K562 (cell line): ENCODE measurements at regions not wholly inside any gene's neighbourhood (a gene's known extent, or its start where the extent isn't known, plus 50 kb on each side); places are given as distances from the start of the nearest gene placed in this dataset.

ENCODE experiments used
- ATAC-seq: fragments of 200-7000 bp; cut with Tn5 transposase; 3 replicates; pipeline ENCODE4 v1.9.1; 2020; ENCODE audit warnings: moderate library complexity
- BruUV-seq: library from RNA; stranded (reverse); fragments of 400-500 nt; replicated peaks from 2 replicates; lab custom pipeline; 2021; lab: Mats Ljungman, UMichigan
- CTCF ChIA-PET: fragments of 300-600 bp; formaldehyde crosslinking; extraction: SDS; loops from one replicate; lab custom pipeline; 2021; ENCODE audit warnings: low intra/inter-chr PET ratio; lab: Yijun Ruan, JAX
- POLR2A ChIA-PET: fragments of 300-600, 350-650 bp; sonication (Branson Sonifier 250); formaldehyde crosslinking; extraction: SDS; loops from one replicate; lab custom pipeline; 2021; ENCODE audit warnings: antibody characterized with exemption, inconsistent platforms; lab: Yijun Ruan, JAX
- DNase-seq, 4 experiments: peaks; one replicate each; pipeline versions ENCODE4 v3.0.0 to v3.0.0-alpha.2; 2011 to 2018; ENCODE audit warnings: low spot score in 3 of 4, mixed read lengths in 3 of 4; ENCODE audit errors: extremely low read depth in 1 of 4
- FAIRE-seq: peaks from 2 replicates; lab custom pipeline; 2011; peaks lifted over from hg19 to GRCh38; lab: Jason Lieb, UNC
- H2AFZ ChIP-seq: 2 replicates; pipeline ENCODE4 v1.6.0; 2011; ENCODE audit warnings: low read depth, low read length, control low read depth, inconsistent platforms
- H3K27ac ChIP-seq: fragments of 200-600 bp; 3 replicates; pipeline ENCODE4 v1.8.0; 2011; ENCODE audit warnings: low read depth, mild to moderate bottlenecking, control low read depth, inconsistent platforms, low read length, moderate library complexity, mixed read lengths; ENCODE audit errors: extremely low read depth
- H3K27me3 ChIP-seq, 2 experiments: fragments of 300-600 bp in 1 of 2; 2 replicates in 1 of 2; 3 replicates in 1 of 2; pipeline versions ENCODE4 v1.6.0 to v1.8.0; 2011; ENCODE audit warnings: inconsistent platforms in 2 of 2, low read length in 2 of 2, mild to moderate bottlenecking in 1 of 2, mixed read lengths in 1 of 2, moderate library complexity in 1 of 2; ENCODE audit not compliant: control insufficient read depth in 2 of 2, insufficient read depth in 2 of 2
- H3K36me3 ChIP-seq: fragments of 300-600 bp; 3 replicates; pipeline ENCODE4 v1.8.0; 2011; ENCODE audit warnings: mild to moderate bottlenecking, low read length, inconsistent platforms; ENCODE audit not compliant: control insufficient read depth, insufficient read depth
- H3K4me1 ChIP-seq, 2 experiments: fragments of 200-600 bp in 1 of 2; replicated peaks in 1 of 2; 2 replicates in 1 of 2; 3 replicates in 1 of 2; pipeline versions ENCODE4 v1.5.1 to v1.8.0; 2011; ENCODE audit warnings: inconsistent platforms in 2 of 2, low read length in 2 of 2, mild to moderate bottlenecking in 1 of 2, mixed read lengths in 1 of 2, moderate library complexity in 1 of 2; ENCODE audit not compliant: control insufficient read depth in 2 of 2, insufficient read depth in 2 of 2
- H3K4me2 ChIP-seq: 2 replicates; pipeline ENCODE4 v1.6.1; 2011; ENCODE audit warnings: low read length, control low read depth, inconsistent platforms, mixed read lengths; ENCODE audit not compliant: insufficient read depth
- H3K4me3 ChIP-seq: fragments of 200-600 bp; sonication (generic), shearing (Covaris generic); 2 replicates; pipeline ENCODE4 v1.5.1; 2016; ENCODE audit warnings: control low read depth, inconsistent platforms
- H3K79me2 ChIP-seq: fragments of 200-600 bp; 3 replicates; pipeline ENCODE4 v1.8.0; 2011; ENCODE audit warnings: low read length, inconsistent platforms; ENCODE audit not compliant: control insufficient read depth, insufficient read depth
- H3K9ac ChIP-seq, 2 experiments: 2 replicates each; pipeline versions ENCODE4 v1.6.0 to v1.6.1; 2011; ENCODE audit warnings: low read depth in 2 of 2, low read length in 2 of 2, control low read depth in 1 of 2, inconsistent platforms in 1 of 2, mild to moderate bottlenecking in 1 of 2, mixed read lengths in 1 of 2; ENCODE audit not compliant: insufficient read depth in 1 of 2
- H3K9me1 ChIP-seq: one replicate; pipeline ENCODE4 v1.6.0; 2011; ENCODE audit warnings: inconsistent platforms, mild to moderate bottlenecking, low read length, moderate library complexity; ENCODE audit not compliant: control insufficient read depth, insufficient read depth
- H3K9me3 ChIP-seq: replicated peaks from 2 replicates; pipeline ENCODE4 v1.5.1; 2011; ENCODE audit warnings: low read depth, low read length, inconsistent platforms; ENCODE audit not compliant: control insufficient read depth, insufficient read depth
- H4K20me1 ChIP-seq: replicated peaks from 2 replicates; pipeline ENCODE4 v1.6.1; 2011; ENCODE audit warnings: low read length, inconsistent platforms, mixed read lengths; ENCODE audit not compliant: control insufficient read depth, insufficient read depth
- ATF3 ChIP-seq, 2 experiments: fragments of 450-650 bp in 1 of 2; sonication (generic) in 1 of 2; formaldehyde crosslinking in 1 of 2; IDR thresholded peaks in 1 of 2; conservative IDR thresholded peaks in 1 of 2; 2 replicates each; pipeline versions ENCODE4 v1.6.1 to v1.8.1; 2016 to 2023; ENCODE audit warnings: mild to moderate bottlenecking in 2 of 2, moderate library complexity in 2 of 2, inconsistent platforms in 1 of 2, missing genetic modification reagents in 1 of 2
- CAMTA2 ChIP-seq: fragments of 250-450 bp; sonication (Bioruptor Pico); conservative IDR thresholded peaks from 2 replicates; pipeline ENCODE4 v1.5.1; 2022
- CBX3 ChIP-seq, 2 experiments: IDR thresholded peaks; 1 replicate in 1 of 2; 2 replicates in 1 of 2; pipeline ENCODE4 v1.6.1; 2012; ENCODE audit warnings: inconsistent platforms in 2 of 2, low read length in 2 of 2, borderline replicate concordance in 1 of 2, control low read depth in 1 of 2
- CTBP1 ChIP-seq: fragments of 450-650 bp; IDR thresholded peaks from 2 replicates; pipeline ENCODE4 v1.6.1; 2016; ENCODE audit warnings: borderline replicate concordance
- GTF3C2 ChIP-seq: IDR thresholded peaks from 3 replicates; pipeline ENCODE4 v1.6.1; 2011; ENCODE audit warnings: borderline replicate concordance, mild to moderate bottlenecking, moderate library complexity; ENCODE audit not compliant: insufficient read length; ENCODE audit errors: extremely low read depth
- HDAC2 ChIP-seq: fragments of 450-650 bp; IDR thresholded peaks from 2 replicates; pipeline ENCODE4 v1.6.1; 2016; ENCODE audit warnings: mild to moderate bottlenecking
- HNRNPK ChIP-seq: fragments of 200-400 bp; formaldehyde crosslinking; IDR thresholded peaks from one replicate; pipeline ENCODE4 v1.6.1; 2018; ENCODE audit warnings: mild to moderate bottlenecking, low read depth, low read length; ENCODE audit not compliant: poor library complexity, severe bottlenecking
- MYBL2 ChIP-seq, 2 experiments: fragments of 450-650 bp in 1 of 2; sonication (generic) in 1 of 2; formaldehyde crosslinking in 1 of 2; IDR thresholded peaks; 2 replicates each; pipeline versions ENCODE4 v1.6.1 to v1.8.1; 2017 to 2022; ENCODE audit warnings: borderline replicate concordance in 1 of 2, inconsistent platforms in 1 of 2, low read depth in 1 of 2, mild to moderate bottlenecking in 1 of 2, missing genetic modification reagents in 1 of 2, moderate library complexity in 1 of 2
- NRF1 ChIP-seq, 2 experiments: fragments of 450-650 bp; IDR thresholded peaks in 1 of 2; conservative IDR thresholded peaks in 1 of 2; 2 replicates each; pipeline ENCODE4 v1.6.1; 2014; ENCODE audit warnings: mild to moderate bottlenecking in 2 of 2
- PHB ChIP-seq: fragments of 250-450 bp; sonication (Bioruptor Pico); IDR thresholded peaks from 2 replicates; pipeline ENCODE4 v1.5.0; 2021
- TCF7 ChIP-seq: sonication (generic); IDR thresholded peaks from 2 replicates; pipeline ENCODE4 v1.6.1; 2016; ENCODE audit warnings: antibody characterized with exemption, borderline replicate concordance
- ZBTB2 ChIP-seq: fragments of 450-650 bp; IDR thresholded peaks from 2 replicates; pipeline ENCODE4 v1.6.1; 2016; ENCODE audit warnings: antibody characterized with exemption
- ZBTB33 ChIP-seq: sonication (generic); formaldehyde crosslinking; IDR thresholded peaks from 2 replicates; pipeline ENCODE4 v1.8.1; 2023; ENCODE audit warnings: mild to moderate bottlenecking, missing genetic modification reagents
- ZNF586 ChIP-seq: fragments of 450-650 bp; formaldehyde crosslinking; conservative IDR thresholded peaks from 2 replicates; pipeline ENCODE4 v1.4.0; 2020; ENCODE audit warnings: mild to moderate bottlenecking, moderate library complexity
- WGBS: fragments of 100-300 bp; shearing (Covaris generic); methylation state at CpG from one replicate; pipeline ENCODE4 v1.1.6; 2016; ENCODE audit warnings: low coverage, mixed read lengths; ENCODE audit not compliant: insufficient coverage; ENCODE audit errors: missing lambda C conversion rate; 5-methylcytosine and 5-hydroxymethylcytosine counted together
- in situ Hi-C: fragments of 300-500 bp; cut with MboI; formaldehyde crosslinking; loops from 4 replicates; pipeline ENCODE4 v1.15.0; 2018; ENCODE audit warnings: inconsistent platforms, mixed read lengths
- intact Hi-C: fragments of 100-400 bp; cut with micrococcal nuclease; formaldehyde crosslinking; loops from 2 replicates; pipeline ENCODE4 v1.14.2; 2022

- Histone ChIP-seq H3K36me3 (no peaks in the 10 kb centered on the region), H3K27me3 (peaks cover 8 to 24% of the 10 kb centered on the region in 2 experiments; a peak in 3 of 5 replicates), H3K9me1 (no peaks in the 10 kb centered on the region), H3K9me3 (peaks cover 2% of the 10 kb centered on the region; the same call in 1 of the 2 replicates), H4K20me1 (no peaks in the 10 kb centered on the region), H3K4me3 (no peak overlapping the region), H2AFZ (no peak overlapping the region), H3K9ac (no peak overlapping the region), H3K4me2 (no peak overlapping the region), H3K4me1 (no peaks in the 10 kb centered on the region; a peak in 1 of 5 replicates), H3K79me2 (no peaks in the 10 kb centered on the region), H3K27ac (no peak overlapping the region)
- ChIA-PET POLR2A (no interaction called here), CTCF (no interaction called here)
- intact Hi-C loops (no loop called here), in situ Hi-C loops (no loop called here)
- WGBS: 0% methylated on average over 7 of the region's 7 CpGs
- ATAC-seq (no peak), DNase-seq (no peak), FAIRE-seq (no peak)
- no TSS peak for BruUV-seq
- TF ChIP-seq HNRNPK (no peak), PHB (no peak), HDAC2 (no peak), ATF3 (IDR thresholded peaks at IDR 0.05) (no peak), ATF3 (CRISPR knock-in tag; conservative IDR thresholded peaks at IDR 0.05) (no peak), CTBP1 (no peak), ZBTB33 (CRISPR knock-in tag) (no peak), GTF3C2 (no peak), TCF7 (no peak), CBX3 (IDR thresholded peaks at IDR 0.05; ENCODE audit: borderline replicate concordance in 1 of 2, low read length in 2 of 2) (no peak), ZBTB2 (no peak), ZNF586 (no peak), MYBL2 (IDR thresholded peaks at IDR 0.05; ENCODE audit: low read depth) (no peak), MYBL2 (CRISPR knock-in tag; IDR thresholded peaks at IDR 0.05; ENCODE audit: borderline replicate concordance) (no peak), NRF1 (conservative IDR thresholded peaks at IDR 0.05 in 1 of 2, IDR thresholded peaks at IDR 0.05 in 1 of 2) (no peak), CAMTA2 (no peak)
Measured at GRCh38 chr5:109246841-109247592, 162.8 kb downstream of the PJA2 start.
